Upper lobe of left lung (tissue), 6 donors: ENCODE measurements at regions not wholly inside any gene's neighbourhood (a gene's known extent, or its start where the extent isn't known, plus 50 kb on each side); places are given as distances from the start of the nearest gene placed in this dataset.

Experiments used
- ATAC-seq, 2 donors: fragments of 200-7000 bp; cut with Tn5 transposase; one replicate each; pipeline ENCODE4 v1.9.1; 2022; ENCODE audit warnings: mild to moderate bottlenecking in 2 of 2, moderate library complexity in 2 of 2; ENCODE audit not compliant: low FRiP score in 2 of 2
- DNase-seq, 2 donors: peaks; one replicate each; pipeline ENCODE4 v3.0.0-alpha.2; 2019 to 2020
- H3K27ac ChIP-seq, 4 donors: fragments of 200-600 bp; sonication (generic); one replicate each; pipeline ENCODE4 v1.5.1; 2016 to 2019
- H3K27me3 ChIP-seq, 4 donors: fragments of 200-600 bp; sonication (generic); one replicate each; pipeline ENCODE4 v1.5.1; 2017 to 2019
- H3K36me3 ChIP-seq, 4 donors: fragments of 200-600 bp; sonication (generic); one replicate each; pipeline ENCODE4 v1.5.1; 2016 to 2019
- H3K4me1 ChIP-seq, 4 donors: fragments of 200-600 bp; sonication (generic); one replicate each; pipeline ENCODE4 v1.5.1; 2018 to 2019
- H3K4me3 ChIP-seq, 4 donors: fragments of 200-600 bp; sonication (generic); one replicate each; pipeline ENCODE4 v1.5.1; 2017 to 2019; ENCODE audit warnings: mild to moderate bottlenecking in 2 of 4, moderate library complexity in 1 of 4
- H3K9me3 ChIP-seq, 4 donors: fragments of 200-600 bp; sonication (generic); one replicate each; pipeline ENCODE4 v1.5.1; 2018 to 2019
- EP300 ChIP-seq, 4 donors: sonication (generic); formaldehyde crosslinking; IDR thresholded peaks; one replicate each; pipeline ENCODE4 v1.5.1; 2017; ENCODE audit warnings: antibody characterized with exemption in 4 of 4, control low read depth in 2 of 4
- POLR2A ChIP-seq, 4 donors: fragments of 450-650 bp; IDR thresholded peaks; one replicate each; pipeline ENCODE4 v1.5.1; 2016 to 2017; ENCODE audit warnings: antibody characterized with exemption in 4 of 4, mild to moderate bottlenecking in 2 of 4
- POLR2AphosphoS5 ChIP-seq, 2 donors: sonication (generic); formaldehyde crosslinking; IDR thresholded peaks; one replicate each; pipeline ENCODE4 v1.5.1; 2017; ENCODE audit warnings: antibody characterized with exemption in 2 of 2
- WGBS, 2 donors: methylation state at CpG; one replicate each; pipeline ENCODE4 v1.1.5; 2017 to 2018; 5-methylcytosine and 5-hydroxymethylcytosine counted together
- TF ChIP-seq, protein P1 (sequence below), 6 experiments: fragments of 450-650 bp in 4 of 6; fragments of 200-600 bp in 2 of 6; sonication (generic) in 2 of 6; IDR thresholded peaks; one replicate each; pipeline ENCODE4 v1.5.1; 2016 to 2019; ENCODE audit warnings: antibody characterized with exemption in 6 of 6
- donor health status: DM: no; HTN: no; CAD: no; lungs with moderate emphysema.
- donor health status: DM: no; HTN: yes; CAD: no; lungs with severe emphysema.

DNA sequence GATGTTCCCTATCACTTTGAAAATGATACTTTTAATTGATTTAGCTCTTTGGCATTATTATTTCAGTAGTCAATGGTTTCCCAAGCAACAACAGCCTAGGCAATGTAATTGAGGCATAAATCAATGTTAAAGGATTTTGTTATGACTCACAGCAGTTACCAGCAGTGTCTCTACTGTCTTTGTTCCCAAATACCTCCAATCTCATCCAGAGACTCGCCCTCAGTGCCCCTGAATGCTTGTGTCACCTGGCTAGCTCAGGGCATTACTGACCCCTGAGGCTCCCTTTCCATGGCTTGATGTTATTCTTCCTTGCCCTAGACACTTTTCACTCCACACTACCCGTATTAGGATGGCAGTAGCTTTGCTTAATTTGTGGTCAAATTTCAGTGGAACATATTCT lies 227.2 kb downstream of the SQOR start:
- peak in 1 of 2 donors; percentile 26 for ATAC-seq

DNA sequence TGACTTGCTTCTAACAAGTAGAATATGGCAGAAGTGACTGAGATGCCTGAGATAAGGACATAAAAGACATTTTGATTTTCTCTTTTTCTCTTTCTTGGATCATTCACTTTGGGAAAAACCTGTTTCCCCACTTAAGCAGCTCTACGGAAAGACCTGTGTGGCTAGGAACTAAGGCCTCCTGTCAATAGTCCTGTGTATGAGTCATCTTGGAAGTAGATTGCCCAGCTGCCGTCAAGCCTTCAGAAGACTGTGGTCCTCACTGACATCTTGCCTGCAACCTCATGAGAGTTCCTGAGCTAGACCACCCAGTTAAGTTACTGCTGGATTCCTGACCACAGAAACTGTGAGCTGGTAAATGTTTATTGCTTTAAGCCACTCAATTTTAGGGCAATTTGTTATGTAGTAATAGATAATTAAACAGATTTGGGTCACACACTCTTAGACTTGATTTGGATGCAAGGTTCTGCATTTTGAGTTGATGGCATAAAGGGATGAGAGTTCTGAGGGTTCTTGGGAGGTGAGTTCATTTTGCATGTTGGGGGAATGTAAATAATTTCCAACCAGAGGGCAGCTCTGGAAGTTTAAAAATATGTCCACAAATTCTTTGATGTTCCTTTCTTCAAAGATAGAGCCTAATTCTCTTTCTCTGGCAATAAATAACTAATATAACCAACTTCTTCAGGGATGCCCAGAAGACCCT lies 229.2 kb downstream of the SQOR start:
- Histone ChIP-seq H3K9me3 (no peaks in the 10 kb centered on the region), H3K4me3 (no peak overlapping the region), H3K4me1 (no peaks in the 10 kb centered on the region), H3K27ac (no peak overlapping the region), H3K27me3 (no peaks in the 10 kb centered on the region), H3K36me3 (no peaks in the 10 kb centered on the region)
- ATAC-seq (no peak), DNase-seq (peak in 1 of 2 donors; percentile 39)
- 63 to 79% methylated on average over 2 of the region's 2 CpGs for WGBS, 2 donors
- TF ChIP-seq, protein P1, sequence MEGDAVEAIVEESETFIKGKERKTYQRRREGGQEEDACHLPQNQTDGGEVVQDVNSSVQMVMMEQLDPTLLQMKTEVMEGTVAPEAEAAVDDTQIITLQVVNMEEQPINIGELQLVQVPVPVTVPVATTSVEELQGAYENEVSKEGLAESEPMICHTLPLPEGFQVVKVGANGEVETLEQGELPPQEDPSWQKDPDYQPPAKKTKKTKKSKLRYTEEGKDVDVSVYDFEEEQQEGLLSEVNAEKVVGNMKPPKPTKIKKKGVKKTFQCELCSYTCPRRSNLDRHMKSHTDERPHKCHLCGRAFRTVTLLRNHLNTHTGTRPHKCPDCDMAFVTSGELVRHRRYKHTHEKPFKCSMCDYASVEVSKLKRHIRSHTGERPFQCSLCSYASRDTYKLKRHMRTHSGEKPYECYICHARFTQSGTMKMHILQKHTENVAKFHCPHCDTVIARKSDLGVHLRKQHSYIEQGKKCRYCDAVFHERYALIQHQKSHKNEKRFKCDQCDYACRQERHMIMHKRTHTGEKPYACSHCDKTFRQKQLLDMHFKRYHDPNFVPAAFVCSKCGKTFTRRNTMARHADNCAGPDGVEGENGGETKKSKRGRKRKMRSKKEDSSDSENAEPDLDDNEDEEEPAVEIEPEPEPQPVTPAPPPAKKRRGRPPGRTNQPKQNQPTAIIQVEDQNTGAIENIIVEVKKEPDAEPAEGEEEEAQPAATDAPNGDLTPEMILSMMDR (IDR thresholded peaks at IDR 0.05), result no peak
- TF ChIP-seq POLR2A (IDR thresholded peaks at IDR 0.05), result no peak
- TF ChIP-seq EP300 (IDR thresholded peaks at IDR 0.05), result no peak
- no peak for TF ChIP-seq POLR2AphosphoS5 (IDR thresholded peaks at IDR 0.05)

More for the DNA sequence above, 227.2 kb downstream of the SQOR start:
- Histone ChIP-seq H3K9me3 (no peaks in the 10 kb centered on the region), H3K27ac (no peak overlapping the region), H3K4me3 (no peak overlapping the region), H3K27me3 (no peaks in the 10 kb centered on the region), H3K36me3 (no peaks in the 10 kb centered on the region), H3K4me1 (no peaks in the 10 kb centered on the region)
- 54 to 58% methylated on average over 2 of the region's 2 CpGs for WGBS, 2 donors
- TF ChIP-seq POLR2A (IDR thresholded peaks at IDR 0.05) (no peak), EP300 (IDR thresholded peaks at IDR 0.05) (no peak)
- DNase-seq, result no peak

DNA sequence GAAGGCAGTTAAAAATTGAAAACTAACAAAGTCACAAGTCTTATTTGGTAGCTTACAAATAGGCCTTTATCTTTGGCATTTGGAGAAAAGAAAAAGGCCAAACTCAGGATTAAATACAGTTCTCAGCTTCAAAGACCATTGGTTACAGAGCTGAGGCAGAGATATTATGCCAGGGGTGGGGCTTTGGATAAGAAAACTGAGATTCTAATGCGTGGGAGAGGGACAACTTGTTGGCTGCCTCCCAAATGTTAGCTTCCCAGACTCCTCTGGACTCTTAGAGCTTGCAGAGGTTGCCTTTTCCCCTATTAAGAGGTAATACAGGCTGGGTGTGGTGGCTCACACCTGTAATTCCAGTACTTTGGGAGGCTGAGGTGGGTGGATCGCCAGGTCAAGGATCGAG lies 231.8 kb downstream of the SQOR start:
- WGBS, 2 donors, result 74 to 81% methylated on average over 3 of the region's 3 CpGs
- H3K9me3 ChIP-seq, result no peaks in the 10 kb centered on the region
- H3K4me3 ChIP-seq, result no peak overlapping the region
- H3K36me3 ChIP-seq, result no peaks in the 10 kb centered on the region
- H3K27ac ChIP-seq, result no peak overlapping the region
- DNase-seq (no peak), ATAC-seq (no peak)
- TF ChIP-seq, protein P1 (IDR thresholded peaks at IDR 0.05), result no peak
- no peak for TF ChIP-seq POLR2AphosphoS5 (IDR thresholded peaks at IDR 0.05)
- TF ChIP-seq EP300 (IDR thresholded peaks at IDR 0.05), result no peak
- TF ChIP-seq POLR2A (IDR thresholded peaks at IDR 0.05), result no peak
- no peaks in the 10 kb centered on the region for H3K4me1 ChIP-seq
- no peaks in the 10 kb centered on the region for H3K27me3 ChIP-seq

DNA sequence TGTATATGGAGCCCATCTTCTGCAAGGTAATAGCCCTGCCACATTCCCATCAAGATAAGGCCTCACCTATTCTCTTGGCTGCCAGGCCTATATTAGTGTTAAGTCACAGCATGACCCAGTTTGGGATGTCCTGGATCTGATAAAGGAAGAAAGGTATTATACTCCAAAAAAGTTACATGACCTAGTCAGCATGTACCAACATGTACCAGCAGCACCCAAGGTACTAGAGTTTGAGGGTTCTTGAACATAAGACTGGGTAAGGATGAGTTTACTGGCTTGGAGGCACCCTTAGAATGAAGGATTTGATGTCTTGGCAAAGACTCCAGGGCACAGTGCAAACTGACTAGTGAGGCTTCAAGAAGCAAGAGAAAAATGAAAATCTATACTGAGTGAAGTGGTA lies 232.5 kb downstream of the SQOR start:
- Histone ChIP-seq H3K4me1 (no peaks in the 10 kb centered on the region), H3K36me3 (no peaks in the 10 kb centered on the region), H3K27ac (no peak overlapping the region), H3K4me3 (no peak overlapping the region), H3K9me3 (no peaks in the 10 kb centered on the region), H3K27me3 (no peaks in the 10 kb centered on the region)
- TF ChIP-seq POLR2A (IDR thresholded peaks at IDR 0.05), result no peak
- no peak for TF ChIP-seq POLR2AphosphoS5 (IDR thresholded peaks at IDR 0.05)
- TF ChIP-seq EP300 (IDR thresholded peaks at IDR 0.05), result no peak
- TF ChIP-seq, protein P1 (IDR thresholded peaks at IDR 0.05), result no peak
- ATAC-seq (no peak), DNase-seq (no peak)

DNA sequence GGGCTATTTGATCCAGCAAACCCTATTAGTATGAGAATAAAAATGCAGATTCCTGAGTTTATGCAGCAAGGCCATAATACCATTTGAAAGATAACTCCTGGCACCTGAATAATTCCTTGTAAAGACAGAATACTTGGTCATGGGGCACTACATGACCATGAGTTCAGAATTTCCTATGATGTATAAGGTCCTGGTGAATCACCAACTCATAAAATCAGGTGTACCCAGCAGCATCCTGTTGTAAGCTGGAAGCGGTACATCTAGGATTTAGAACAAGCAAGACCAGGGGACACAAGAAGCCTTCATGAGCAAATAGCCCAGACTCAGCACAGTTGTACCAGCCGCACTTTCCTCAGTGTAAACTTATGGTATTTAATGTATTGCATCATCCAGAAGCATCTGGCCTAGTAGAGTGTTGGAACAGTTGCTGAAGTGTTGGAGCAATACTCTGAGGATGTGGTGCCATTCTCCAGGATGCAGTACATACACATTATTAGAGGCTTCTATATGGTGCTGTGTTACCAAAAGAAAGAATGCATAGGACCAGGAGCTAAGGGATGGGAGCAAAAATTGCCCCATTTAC lies 233.4 kb downstream of the SQOR start:
- 87 to 100% methylated on average over 2 of the region's 2 CpGs for WGBS, 2 donors
- DNase-seq, result no peak
- no peaks in the 10 kb centered on the region for H3K4me1 ChIP-seq
- no peaks in the 10 kb centered on the region for H3K9me3 ChIP-seq
- H3K36me3 ChIP-seq, result no peaks in the 10 kb centered on the region
- H3K27ac ChIP-seq, result no peak overlapping the region
- no peak for ATAC-seq
- H3K4me3 ChIP-seq, result no peak overlapping the region
- TF ChIP-seq POLR2AphosphoS5 (IDR thresholded peaks at IDR 0.05) (no peak), EP300 (IDR thresholded peaks at IDR 0.05) (no peak), POLR2A (IDR thresholded peaks at IDR 0.05) (no peak)
- TF ChIP-seq, protein P1 (IDR thresholded peaks at IDR 0.05), result no peak
- no peaks in the 10 kb centered on the region for H3K27me3 ChIP-seq
